HEK293 (cell line): ENCODE measurements at regions not wholly inside any gene's neighbourhood (a gene's known extent, or its start where the extent isn't known, plus 50 kb on each side); places are given as distances from the start of the nearest gene placed in this dataset.

Experiments
- CTCF ChIP-seq: fragments of 450-650 bp; formaldehyde crosslinking; IDR thresholded peaks from 2 replicates; pipeline ENCODE4 v1.5.1; 2016; ENCODE audit warnings: missing biosample characterization, missing genetic modification characterization
- ELK4 ChIP-seq: IDR thresholded peaks from 2 replicates; pipeline ENCODE4 v1.6.1; 2011; ENCODE audit warnings: mild to moderate bottlenecking, low read depth, low read length, borderline replicate concordance
- KLF17 ChIP-seq: fragments of 450-650 bp; formaldehyde crosslinking; IDR thresholded peaks from 2 replicates; pipeline ENCODE4 v1.5.1; 2016; ENCODE audit warnings: missing biosample characterization, missing genetic modification characterization
- ZNF133 ChIP-seq: fragments of 450-650 bp; formaldehyde crosslinking; IDR thresholded peaks from 2 replicates; pipeline ENCODE4 v1.5.1; 2016; ENCODE audit warnings: missing biosample characterization, missing genetic modification characterization
- ZNF174 ChIP-seq: fragments of 450-650 bp; formaldehyde crosslinking; IDR thresholded peaks from 2 replicates; pipeline ENCODE4 v1.5.0; 2017; ENCODE audit warnings: missing biosample characterization, mild to moderate bottlenecking, missing genetic modification characterization
- ZNF274 ChIP-seq, 2 experiments: fragments of 200-500 bp in 1 of 2; fragments of 450-650 bp in 1 of 2; sonication (Bioruptor generic) in 1 of 2; formaldehyde crosslinking in 1 of 2; IDR thresholded peaks; 2 replicates each; pipeline versions ENCODE4 v1.5.1 to v1.6.1; 2014 to 2016; ENCODE audit warnings: borderline replicate concordance in 1 of 2, inconsistent platforms in 1 of 2, low read length in 1 of 2, missing biosample characterization in 1 of 2, missing genetic modification characterization in 1 of 2
- ZNF433 ChIP-seq: fragments of 450-650 bp; formaldehyde crosslinking; IDR thresholded peaks from 2 replicates; pipeline ENCODE4 v1.5.1; 2016; ENCODE audit warnings: missing biosample characterization, missing genetic modification characterization, low read depth

GRCh38 chr12:131275824-131276223 is 322.1 kb downstream of the ADGRD1 start:
- TF ChIP-seq ZNF274 (IDR thresholded peaks at IDR 0.05; ENCODE audit: low read length) (no peak), ZNF274 (tag by site-specific recombination; IDR thresholded peaks at IDR 0.05; ENCODE audit: borderline replicate concordance) (no peak), CTCF (tag by site-specific recombination) (no peak), ELK4 (no peak), ZNF433 (tag by site-specific recombination) (no peak), ZNF174 (tag by site-specific recombination) (no peak), KLF17 (no peak), ZNF133 (tag by site-specific recombination) (no peak)
